SK-MEL-5 (cell line): ENCODE measurements at regions not wholly inside any gene's neighbourhood (a gene's known extent, or its start where the extent isn't known, plus 50 kb on each side); places are given as distances from the start of the nearest gene placed in this dataset.

Source experiments
- DNase-seq: peaks from one replicate; pipeline ENCODE4 v3.0.0-alpha.2; 2016; ENCODE audit warnings: low read depth, low spot score
- in situ Hi-C: cut with HindIII; loops from 2 replicates; pipeline ENCODE4 v1.10.0; 2016; ENCODE audit warnings: low sequenced_read_pairs, high pct_unique_total_duplicates, low pct_unique_long_range_greater_than_20kb

- in situ Hi-C loops, result no loop called here
- no peak for DNase-seq
Observed at GRCh38 chr2:207253666-207254345, 88.1 kb upstream of the KLF7 start.

DNA sequence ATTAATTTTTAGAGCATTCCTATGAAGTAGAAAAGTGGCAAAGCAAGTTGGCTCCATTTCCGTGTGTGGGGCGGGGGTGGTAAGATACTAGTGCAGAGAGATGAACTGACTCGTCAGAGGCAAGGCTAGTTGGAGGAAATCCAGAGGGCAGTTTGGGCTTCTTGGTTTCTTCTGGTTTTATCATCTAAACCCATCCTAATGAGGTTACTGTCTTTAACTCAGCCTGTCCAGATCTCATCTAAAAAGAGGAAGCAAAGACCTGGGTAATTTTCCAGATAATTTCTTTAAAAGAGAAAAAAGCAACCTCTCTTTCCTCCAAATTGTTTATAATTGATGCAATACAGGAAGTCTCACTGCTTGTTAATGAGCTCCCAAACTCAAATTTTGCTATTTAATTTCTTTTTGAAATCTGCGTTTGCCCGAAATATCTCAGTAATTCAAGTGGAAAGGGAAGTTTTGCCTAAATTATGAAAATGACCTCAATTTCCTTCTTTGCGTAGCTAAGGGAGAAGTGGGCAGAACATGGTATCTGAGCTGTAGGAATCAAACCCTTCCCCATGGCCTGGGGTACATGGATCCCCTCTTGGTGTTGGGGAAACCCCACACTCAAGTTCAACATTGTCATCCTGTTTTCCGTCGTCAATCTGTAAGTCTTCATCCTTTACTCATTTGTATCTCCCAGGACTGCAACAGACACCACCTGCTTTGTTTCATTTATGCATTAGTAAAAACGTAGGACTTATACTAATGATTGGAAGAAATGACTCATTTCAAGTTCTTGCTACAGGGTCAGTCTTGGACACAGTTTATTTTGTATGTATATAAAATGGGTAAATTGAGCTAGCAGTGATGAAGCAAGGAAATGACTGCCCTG, 89.1 kb upstream of the KLF7 start:
- in situ Hi-C loops, result no loop called here
- DNase-seq, result no peak

GRCh38 chr2:207255565-207256470, 90.1 kb upstream of the KLF7 start:
- in situ Hi-C loops, result no loop called here
- DNase-seq, result no peak

DNA sequence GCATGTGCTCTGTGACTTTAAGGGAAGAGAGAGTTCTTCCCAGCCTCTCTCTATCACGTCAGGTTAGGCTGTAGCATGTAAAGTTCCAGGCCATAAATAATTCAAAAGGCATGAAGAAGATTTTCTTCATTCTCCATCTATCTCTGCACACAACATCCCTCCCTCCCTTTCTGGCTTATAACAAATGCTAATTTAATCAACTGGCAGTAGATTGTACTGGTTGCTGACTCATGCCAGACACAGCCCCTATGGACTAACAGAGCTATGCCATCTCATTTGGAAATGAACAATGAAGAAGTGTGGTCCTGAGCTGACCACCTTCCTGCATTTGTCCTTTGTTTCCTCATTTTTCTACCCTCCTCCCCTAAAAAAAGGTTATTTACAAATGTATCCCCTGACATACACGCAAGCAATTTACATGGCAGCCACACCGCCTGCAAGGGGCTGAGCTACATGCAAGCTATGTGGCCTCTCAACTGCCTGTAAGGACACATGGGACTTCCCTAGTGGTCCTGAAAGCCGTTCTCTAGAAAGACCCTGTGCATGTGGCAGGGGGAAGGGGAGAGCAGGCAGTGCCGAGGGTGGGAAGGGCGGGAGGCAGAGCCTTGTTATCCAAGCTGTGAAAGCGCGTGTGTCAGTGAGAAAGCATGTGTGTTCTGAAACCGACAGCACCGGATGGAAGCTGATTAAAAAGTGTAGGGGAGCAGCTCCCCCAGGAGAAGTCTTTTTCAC, 90.9 kb upstream of the KLF7 start:
- DNase-seq, result no peak
- in situ Hi-C loops, result no loop called here

- DNase-seq, result no peak
- in situ Hi-C loops, result no loop called here
Observed at GRCh38 chr2:207257251-207258250, 91.8 kb upstream of the KLF7 start.

DNA sequence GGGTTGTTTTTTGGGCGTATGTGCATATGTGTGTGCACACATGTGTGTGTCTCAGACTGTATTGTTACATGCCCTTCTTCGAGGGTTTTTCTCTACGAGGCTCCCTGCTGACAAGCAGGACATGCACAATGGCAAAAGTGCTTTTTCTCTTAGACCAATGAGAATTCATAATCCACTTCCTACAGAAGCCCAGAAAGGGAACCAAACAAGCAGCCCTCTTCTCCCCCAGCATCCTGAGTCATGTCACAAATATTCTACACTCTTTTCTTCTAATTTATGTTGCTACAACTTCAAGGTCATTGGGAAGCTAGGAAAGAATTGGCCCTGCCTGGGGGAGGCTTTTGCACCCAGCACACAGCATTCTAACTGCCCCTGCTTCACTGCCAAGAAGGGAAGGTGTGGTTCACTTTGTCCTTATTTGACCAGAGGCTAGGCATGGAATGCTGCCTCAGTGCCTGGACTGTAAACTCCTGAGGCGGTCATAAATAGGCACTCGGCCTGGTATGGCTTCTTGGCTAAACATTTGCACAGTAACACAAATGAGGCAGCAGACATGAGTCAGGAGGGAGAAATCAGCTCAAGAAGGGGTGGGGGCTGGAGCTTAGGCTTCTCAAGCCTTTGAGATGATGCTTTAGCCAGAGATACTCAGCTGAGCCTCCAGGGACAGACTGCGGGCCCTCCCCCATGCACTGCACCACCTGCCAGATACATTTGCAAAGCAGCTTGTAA, 92.7 kb upstream of the KLF7 start:
- in situ Hi-C loops, result no loop called here
- no peak for DNase-seq

- DNase-seq, result peak; percentile 58
- in situ Hi-C loops, result no loop called here
Observed at GRCh38 chr2:207260021-207260420, 94.3 kb upstream of the KLF7 start.

- no peak for DNase-seq
- in situ Hi-C loops, result no loop called here
Observed at GRCh38 chr2:207260947-207261346, 95.2 kb upstream of the KLF7 start.

DNA sequence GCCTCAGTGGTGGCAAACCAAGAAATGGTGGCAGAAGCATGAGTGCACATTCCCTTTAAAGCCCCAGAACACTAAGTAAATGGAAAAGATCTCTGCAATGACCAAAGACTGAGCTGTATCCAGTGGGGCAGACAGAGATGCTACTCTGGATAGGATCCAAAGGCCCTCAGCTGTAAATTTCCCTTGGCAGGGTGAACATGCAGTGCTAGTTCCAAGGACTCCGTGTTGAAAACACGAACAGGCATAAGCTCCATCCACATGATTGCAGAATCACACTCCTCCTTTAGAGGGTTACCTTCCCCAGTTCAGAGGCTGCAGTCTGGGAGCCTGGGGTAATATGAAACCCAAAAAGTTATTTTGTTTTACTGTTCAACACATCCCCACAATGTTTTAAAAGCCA, 98.6 kb upstream of the KLF7 start:
- no peak for DNase-seq
- in situ Hi-C loops, result no loop called here

GRCh38 chr2:207265332-207265731, 99.6 kb upstream of the KLF7 start:
- no peak for DNase-seq
- in situ Hi-C loops, result no loop called here

GRCh38 chr2:207265869-207266268, 100.1 kb upstream of the KLF7 start:
- in situ Hi-C loops, result no loop called here
- no peak for DNase-seq

GRCh38 chr2:207266648-207267047, 100.9 kb upstream of the KLF7 start:
- DNase-seq, result no peak
- in situ Hi-C loops, result no loop called here

DNA sequence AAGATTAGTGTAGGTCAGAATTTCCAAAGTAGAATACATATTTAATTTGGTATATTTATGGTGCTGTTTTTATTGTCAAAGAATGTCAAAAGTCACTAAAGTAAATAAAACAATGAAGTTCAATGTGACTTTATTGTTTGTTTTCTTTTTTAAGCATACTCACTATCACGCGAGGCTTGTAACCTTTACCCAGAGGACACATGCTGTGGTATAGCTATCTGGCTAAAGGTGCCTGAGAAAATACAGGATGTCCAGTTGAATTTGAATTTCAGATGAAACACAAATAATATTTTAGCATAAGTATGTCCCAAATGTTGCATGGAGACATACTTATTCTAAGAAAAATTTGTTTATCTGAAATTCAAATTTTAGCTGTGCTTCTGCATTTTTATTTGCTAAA, 103.3 kb upstream of the KLF7 start:
- no peak for DNase-seq
- in situ Hi-C loops, result no loop called here

GRCh38 chr2:207274530-207275189, 108.9 kb upstream of the KLF7 start:
- in situ Hi-C loops, result no loop called here
- no peak for DNase-seq

DNA sequence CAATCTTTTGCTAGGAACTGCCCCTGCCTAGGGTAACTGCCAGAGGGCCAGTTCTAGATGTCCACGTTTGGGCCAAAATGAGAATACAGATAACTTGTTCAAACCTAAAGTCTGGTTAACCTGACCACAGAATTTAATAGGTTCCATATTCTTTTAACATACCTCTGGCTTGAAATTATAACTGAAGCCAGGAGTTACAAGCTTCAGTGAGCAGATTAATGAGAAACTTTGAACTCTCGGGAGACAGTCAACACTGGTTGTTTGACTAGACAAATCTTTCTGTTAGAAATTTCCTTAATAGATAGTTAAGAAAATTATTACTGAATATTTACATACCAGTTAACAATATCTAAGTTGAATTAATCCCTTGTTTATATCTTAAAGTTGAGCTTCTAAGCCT, 110.0 kb upstream of the KLF7 start:
- in situ Hi-C loops, result no loop called here
- DNase-seq, result no peak
